ENCODE measurements at regions not wholly inside any gene's neighbourhood (a gene's known extent, or its start where the extent isn't known, plus 50 kb on each side); places are given as distances from the start of the nearest gene placed in this dataset.

GRCh38 chr6:14550410-14550809 lies 432.8 kb downstream of the CD83 start (continued):
- TF ChIP-seq EZH2 (IDR thresholded peaks at IDR 0.05), result no peak
- no peak for TF ChIP-seq FOSL1 (IDR thresholded peaks at IDR 0.05; ENCODE audit: low read depth)
- TF ChIP-seq TCF7L2 (IDR thresholded peaks at IDR 0.05; ENCODE audit: borderline replicate concordance, extremely low read depth, insufficient read depth, insufficient read length), result no peak
- no peak for TF ChIP-seq EGR1 (IDR thresholded peaks at IDR 0.05; ENCODE audit: low read depth)
- no peak for TF ChIP-seq POLR2A (IDR thresholded peaks at IDR 0.05; ENCODE audit: borderline replicate concordance, extremely low read depth, insufficient read depth, insufficient read length)
- no peak for TF ChIP-seq JUND (IDR thresholded peaks at IDR 0.05)
- no peak for TF ChIP-seq RAD21 (IDR thresholded peaks at IDR 0.05; ENCODE audit: low read depth)

GRCh38 chr6:14550822-14551221 lies 433.2 kb downstream of the CD83 start:
- POLR2A ChIA-PET, result no interaction called here
- Histone ChIP-seq H4K20me1 (ENCODE audit: insufficient read depth) (no peaks in the 10 kb centered on the region), H3K4me1 (ENCODE audit: control insufficient read depth in 1 of 2, insufficient read depth in 2 of 2, low read length in 2 of 2) (no peaks in the 10 kb centered on the region), H3K9ac (ENCODE audit: low read length) (no peak overlapping the region), H3K4me2 (ENCODE audit: low read length) (no peak overlapping the region), H3K4me3 (replicated peaks in 1 of 2; ENCODE audit: low read depth in 1 of 2, low read length in 2 of 2) (no peak overlapping the region), H3K36me3 (ENCODE audit: control insufficient read depth in 1 of 2, insufficient read depth in 2 of 2, low read length in 2 of 2) (no peaks in the 10 kb centered on the region), H3K27me3 (ENCODE audit: insufficient read depth, low read length) (no peaks in the 10 kb centered on the region), H3K9me2 (ENCODE audit: insufficient read depth) (no peaks in the 10 kb centered on the region), H3K27ac (ENCODE audit: low read depth, low read length) (no peak overlapping the region), H3K79me2 (ENCODE audit: insufficient read depth, low read length) (no peaks in the 10 kb centered on the region), H2AFZ (ENCODE audit: low read depth, low read length, poor library complexity, severe bottlenecking) (no peak overlapping the region), H3K9me3 (ENCODE audit: control insufficient read depth in 1 of 2, insufficient read depth in 1 of 2, low read depth in 1 of 2, low read length in 2 of 2) (no peaks in the 10 kb centered on the region)
- CTCF ChIA-PET, result no interaction called here
- ATAC-seq, result no peak
- DNase-seq (ENCODE audit: low read depth, low spot score), result no peak
- intact Hi-C loops (cut with micrococcal nuclease), result no loop called here
- TF ChIP-seq RAD21 (IDR thresholded peaks at IDR 0.05; ENCODE audit: low read depth) (no peak), ELF1 (IDR thresholded peaks at IDR 0.05; ENCODE audit: borderline replicate concordance, low read depth) (no peak), YY1 (IDR thresholded peaks at IDR 0.05; ENCODE audit: extremely low read depth, insufficient replicate concordance, low read depth, low read length) (no peak), CEBPB (IDR thresholded peaks at IDR 0.05; ENCODE audit: low read depth) (no peak), POLR2AphosphoS5 (IDR thresholded peaks at IDR 0.05; ENCODE audit: low read depth, low read length) (no peak), REST (IDR thresholded peaks at IDR 0.05; ENCODE audit: low read depth) (no peak), EZH2 (IDR thresholded peaks at IDR 0.05) (no peak), ATF3 (IDR thresholded peaks at IDR 0.05) (no peak), EGR1 (IDR thresholded peaks at IDR 0.05; ENCODE audit: low read depth) (no peak), TCF7L2 (IDR thresholded peaks at IDR 0.05; ENCODE audit: borderline replicate concordance, extremely low read depth, insufficient read depth, insufficient read length) (no peak), SIN3A (IDR thresholded peaks at IDR 0.05; ENCODE audit: low read depth) (no peak), CBX3 (IDR thresholded peaks at IDR 0.05; ENCODE audit: low read depth) (no peak), ZFX (IDR thresholded peaks at IDR 0.05) (no peak), POLR2A (IDR thresholded peaks at IDR 0.05; ENCODE audit: borderline replicate concordance, extremely low read depth, insufficient read depth, insufficient read length) (no peak), EZH2phosphoT487 (IDR thresholded peaks at IDR 0.05; ENCODE audit: borderline replicate concordance) (no peak), ZBTB33 (IDR thresholded peaks at IDR 0.05; ENCODE audit: extremely low read depth, insufficient replicate concordance, low read length) (no peak)
- no TSS peak for BruUV-seq (replicated peaks)
- RAD21 ChIA-PET (ENCODE audit: low non-redundant PET in 1 of 2, low total read pairs in 2 of 2, uncharacterized antibody in 2 of 2, unreplicated experiment in 2 of 2), result no interaction called here

Data from HCT116 (cell line).